ENCODE measurements at regions not wholly inside any gene's neighbourhood (a gene's known extent, or its start where the extent isn't known, plus 50 kb on each side); places are given as distances from the start of the nearest gene placed in this dataset.
"Not testable (repeated sequence)": the region's sequence is repeated elsewhere in the genome, so short reads cannot be mapped to it uniquely, and the experiment has no call there.

DNA sequence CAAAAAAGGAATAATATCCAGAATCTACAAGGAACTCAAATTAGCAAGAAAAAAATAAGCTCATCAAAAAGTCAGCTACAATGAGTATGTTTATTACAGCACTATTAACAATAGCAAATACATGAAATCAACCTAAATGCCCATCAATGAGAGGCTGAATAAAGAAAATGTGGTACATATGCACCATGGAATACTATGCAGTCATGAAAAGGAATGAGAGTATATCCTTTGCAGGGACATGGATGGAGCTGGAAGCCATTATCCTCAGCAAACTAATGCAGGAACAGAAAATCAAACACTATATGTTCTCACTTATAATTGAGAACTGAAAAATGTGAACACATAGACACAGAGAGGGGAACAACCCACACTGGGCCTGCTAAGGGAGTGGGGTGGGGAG lies 178.4 kb upstream of the IRS4 start:
- peaks cover 5 to 10% of the 10 kb centered on the region in 2 donors for H3K9me3 Mint-ChIP-seq
- no peak overlapping the region for H3K4me3 Mint-ChIP-seq
- no peak overlapping the region for H3K27ac Mint-ChIP-seq
- H3K36me3 Mint-ChIP-seq (ENCODE audit: insufficient read depth in 2 of 2): peaks cover 0 to 4% of the 10 kb centered on the region in 2 donors
- DNase-seq (no peak), ATAC-seq (replicated peaks in 1 of 2) (no peak)
- H3K27me3 Mint-ChIP-seq (ENCODE audit: low read depth): peaks cover 9% of the 10 kb centered on the region
- no peaks in the 10 kb centered on the region for H3K4me1 Mint-ChIP-seq (ENCODE audit: low read depth)

DNA sequence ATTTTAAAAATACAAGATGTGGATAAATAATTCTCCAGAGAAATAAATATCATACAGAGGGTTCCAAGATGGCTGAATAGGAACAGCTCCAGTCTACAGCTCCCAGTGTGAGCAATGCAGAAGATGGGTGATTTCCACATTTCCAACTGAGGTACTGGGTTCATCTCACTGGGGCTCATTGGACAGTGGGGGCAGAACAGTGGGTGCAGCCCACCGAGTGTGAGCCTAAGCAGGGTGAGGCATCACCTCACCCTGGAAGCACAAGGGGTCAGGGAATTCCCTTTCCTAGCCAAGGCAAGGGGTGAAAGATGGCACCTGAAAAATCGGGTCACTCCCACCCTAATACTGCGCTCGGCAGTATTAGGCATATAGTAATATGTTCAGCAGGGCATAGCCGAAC lies 167.5 kb upstream of the IRS4 start:
- H3K27me3 Mint-ChIP-seq (ENCODE audit: low read depth); H3K4me1 Mint-ChIP-seq (ENCODE audit: low read depth); H3K4me3 Mint-ChIP-seq; DNase-seq; H3K27ac Mint-ChIP-seq; H3K9me3 Mint-ChIP-seq; H3K36me3 Mint-ChIP-seq (ENCODE audit: insufficient read depth in 2 of 2); ATAC-seq (replicated peaks in 1 of 2): not testable (repeated sequence)

DNA sequence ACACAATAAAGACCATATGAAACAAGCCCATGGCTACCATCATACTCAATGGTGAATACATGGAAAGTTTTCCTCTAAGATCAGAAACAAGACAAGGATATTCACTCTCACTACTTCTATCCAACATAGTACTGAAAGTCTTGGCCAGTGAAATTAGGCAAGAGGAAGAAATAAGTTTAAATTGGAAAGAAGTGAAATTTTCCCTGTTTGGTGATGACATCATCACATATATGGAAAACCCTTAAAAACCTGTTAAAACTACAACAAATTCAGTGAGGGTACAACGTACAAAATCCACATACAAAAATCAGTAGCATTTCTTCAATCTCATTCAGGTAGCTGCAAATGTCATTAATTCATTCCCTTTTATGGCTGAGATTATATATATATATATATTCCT lies 164.0 kb upstream of the IRS4 start:
- DNase-seq (no peak), ATAC-seq (replicated peaks in 1 of 2) (no peak)
- H3K27me3 Mint-ChIP-seq (ENCODE audit: low read depth): peaks cover 8% of the 10 kb centered on the region
- no peak overlapping the region for H3K4me3 Mint-ChIP-seq
- H3K4me1 Mint-ChIP-seq (ENCODE audit: low read depth): no peaks in the 10 kb centered on the region
- H3K9me3 Mint-ChIP-seq: peaks cover 5 to 14% of the 10 kb centered on the region in 2 donors
- peaks cover 4 to 8% of the 10 kb centered on the region in 2 donors for H3K36me3 Mint-ChIP-seq (ENCODE audit: insufficient read depth in 2 of 2)
- no peak overlapping the region for H3K27ac Mint-ChIP-seq

DNA sequence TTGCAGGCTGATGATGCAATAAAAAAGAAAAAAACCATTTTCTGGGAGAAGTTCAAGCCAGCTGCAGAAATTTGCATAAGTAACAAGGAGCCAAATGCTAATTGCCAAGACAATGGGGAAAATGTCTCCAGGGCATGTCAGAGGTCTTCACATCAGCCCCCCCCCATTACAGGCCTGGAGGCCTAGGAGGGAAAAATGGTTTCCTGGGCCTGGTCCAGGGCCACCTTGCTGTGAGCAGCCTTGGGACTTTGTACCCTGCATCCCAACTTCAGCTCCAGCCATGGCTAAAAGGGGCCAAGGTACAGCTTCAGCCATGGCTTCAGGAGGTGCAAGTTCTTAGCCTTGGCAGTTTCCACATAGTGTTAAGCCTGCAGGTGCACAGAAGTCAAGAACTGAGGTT lies 160.0 kb upstream of the IRS4 start:
- not testable (repeated sequence) for H3K36me3 Mint-ChIP-seq (ENCODE audit: insufficient read depth in 2 of 2); H3K27me3 Mint-ChIP-seq (ENCODE audit: low read depth); H3K4me1 Mint-ChIP-seq (ENCODE audit: low read depth)

DNA sequence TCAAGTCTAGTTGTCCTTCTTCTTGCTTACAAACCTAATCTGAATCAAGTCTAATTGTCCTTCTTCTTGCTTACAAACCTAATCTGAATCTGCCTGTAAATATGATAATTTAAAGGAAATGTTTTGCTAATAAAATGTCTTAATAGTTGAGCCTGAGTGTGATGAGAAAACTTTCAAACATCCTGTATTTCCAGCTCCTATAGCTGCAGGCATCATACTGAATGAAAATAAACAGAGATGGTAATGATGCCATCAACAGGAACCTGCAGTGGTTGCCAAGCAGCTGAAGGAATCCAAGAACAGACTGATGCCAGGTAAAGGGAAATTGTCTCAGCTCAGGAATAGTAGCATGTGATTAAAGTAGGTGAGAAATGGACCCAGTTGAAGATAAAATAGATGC lies 156.1 kb upstream of the IRS4 start:
- H3K4me3 Mint-ChIP-seq: no peak overlapping the region
- DNase-seq: no peak

More for the DNA sequence above, 160.0 kb upstream of the IRS4 start:
- peaks cover 11 to 17% of the 10 kb centered on the region in 2 donors for H3K9me3 Mint-ChIP-seq
- H3K27ac Mint-ChIP-seq; DNase-seq; ATAC-seq (replicated peaks in 1 of 2); H3K4me3 Mint-ChIP-seq: not testable (repeated sequence)

DNA sequence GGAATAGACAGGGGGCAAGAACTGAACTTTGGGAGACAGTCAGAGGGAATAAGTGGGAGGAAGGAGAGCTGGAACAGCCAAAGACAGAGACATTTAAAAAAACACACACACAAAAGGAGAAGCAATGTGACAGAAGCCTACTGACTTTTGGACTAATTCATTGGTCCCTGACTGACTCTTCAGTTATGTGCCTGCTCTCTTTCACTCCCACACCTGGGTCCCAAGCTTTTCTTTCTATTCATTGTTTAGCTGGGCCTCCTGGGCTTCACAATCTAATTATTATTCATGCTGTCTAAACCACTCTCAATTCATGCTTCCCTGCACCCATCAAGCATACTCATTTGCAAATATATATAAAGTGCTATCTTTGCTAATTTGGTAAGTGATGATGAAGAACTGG lies 139.2 kb upstream of the IRS4 start:
- Mint-ChIP-seq H3K9me3 (peaks cover 4 to 5% of the 10 kb centered on the region in 2 donors), H3K27ac (no peak overlapping the region), H3K4me1 (ENCODE audit: low read depth) (no peaks in the 10 kb centered on the region), H3K27me3 (ENCODE audit: low read depth) (peaks cover 20% of the 10 kb centered on the region), H3K4me3 (no peak overlapping the region), H3K36me3 (ENCODE audit: insufficient read depth in 2 of 2) (peaks cover 2 to 3% of the 10 kb centered on the region in 2 donors)
- DNase-seq (no peak), ATAC-seq (replicated peaks in 1 of 2) (no peak)

More for the DNA sequence above, 156.1 kb upstream of the IRS4 start:
- no peaks in the 10 kb centered on the region for H3K4me1 Mint-ChIP-seq (ENCODE audit: low read depth)
- no peak for ATAC-seq (replicated peaks in 1 of 2)
- H3K36me3 Mint-ChIP-seq (ENCODE audit: insufficient read depth in 2 of 2): peaks cover 8 to 9% of the 10 kb centered on the region in 2 donors
- no peak overlapping the region for H3K27ac Mint-ChIP-seq
- H3K9me3 Mint-ChIP-seq: peaks cover 11 to 14% of the 10 kb centered on the region in 2 donors
- no peaks in the 10 kb centered on the region for H3K27me3 Mint-ChIP-seq (ENCODE audit: low read depth)

DNA sequence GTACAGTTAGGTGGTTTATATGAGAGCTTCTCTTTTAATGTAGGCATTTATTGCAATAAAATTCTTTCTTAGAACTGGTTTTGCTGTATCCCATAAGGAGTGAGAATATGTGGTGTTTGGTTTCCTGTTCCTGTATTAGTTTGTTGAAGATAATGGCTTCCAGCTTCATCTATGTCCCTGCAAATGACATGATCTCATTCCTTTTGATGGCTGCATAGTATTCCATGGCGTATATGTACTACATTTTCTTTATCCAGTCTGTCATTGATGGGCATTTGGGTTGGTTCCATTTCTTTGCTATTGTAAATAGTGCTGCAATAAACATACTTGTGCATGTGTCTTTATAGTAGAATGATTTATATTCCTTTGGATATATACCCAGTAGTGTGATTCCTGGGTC lies 106.7 kb upstream of the IRS4 start:
- not testable (repeated sequence) for ATAC-seq (replicated peaks in 1 of 2); H3K36me3 Mint-ChIP-seq (ENCODE audit: insufficient read depth in 2 of 2); H3K27ac Mint-ChIP-seq; DNase-seq; H3K4me3 Mint-ChIP-seq; H3K4me1 Mint-ChIP-seq (ENCODE audit: low read depth); H3K9me3 Mint-ChIP-seq
- H3K27me3 Mint-ChIP-seq (ENCODE audit: low read depth): peaks cover 28% of the 10 kb centered on the region

DNA sequence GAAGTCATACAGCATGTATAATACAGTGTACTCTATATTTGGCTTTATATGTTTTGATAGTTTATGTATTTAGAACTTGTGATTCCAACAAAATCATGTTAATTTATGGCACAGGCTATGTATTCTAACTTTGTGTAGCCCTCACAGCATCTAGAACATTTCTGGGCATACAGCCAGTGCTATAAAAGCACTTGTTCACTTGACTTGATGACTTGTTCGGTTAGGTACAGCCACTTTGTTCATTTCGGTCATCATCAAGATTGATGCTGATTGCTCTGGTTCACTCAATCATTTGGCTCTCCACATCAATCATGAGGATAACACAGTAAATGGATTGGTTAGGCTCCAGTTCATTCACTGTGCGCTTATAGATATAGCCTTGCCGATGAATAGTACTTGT lies 97.6 kb upstream of the IRS4 start:
- Mint-ChIP-seq H3K4me3 (no peak overlapping the region), H3K27ac (no peak overlapping the region), H3K36me3 (ENCODE audit: insufficient read depth in 2 of 2) (no peaks in the 10 kb centered on the region), H3K4me1 (ENCODE audit: low read depth) (no peaks in the 10 kb centered on the region), H3K9me3 (no peaks in the 10 kb centered on the region), H3K27me3 (ENCODE audit: low read depth) (no peaks in the 10 kb centered on the region)
- ATAC-seq (replicated peaks in 1 of 2): no peak
- no peak for DNase-seq

DNA sequence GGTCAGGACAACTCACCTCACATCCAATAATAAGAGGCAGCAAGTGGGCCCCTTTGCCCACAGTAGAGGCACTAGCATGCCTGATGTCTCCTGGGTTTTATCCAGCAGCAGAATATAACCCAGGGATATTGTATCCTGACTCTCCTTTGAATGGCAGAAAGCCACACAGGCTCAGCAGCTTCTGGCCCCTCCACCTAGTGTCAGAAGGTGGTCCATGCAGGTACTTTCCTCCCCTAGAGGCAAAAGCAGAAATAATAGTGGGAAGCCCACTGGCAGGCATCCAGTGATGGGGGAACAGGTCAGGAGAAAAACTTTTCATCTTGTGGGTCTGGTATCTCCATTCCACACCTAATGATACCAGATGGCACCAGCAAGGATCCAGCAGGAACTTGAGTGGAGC lies 75.5 kb upstream of the IRS4 start:
- DNase-seq (no peak), ATAC-seq (replicated peaks in 1 of 2) (no peak)
- H3K4me1 Mint-ChIP-seq (ENCODE audit: low read depth): no peaks in the 10 kb centered on the region
- H3K27ac Mint-ChIP-seq: no peak overlapping the region
- H3K36me3 Mint-ChIP-seq (ENCODE audit: insufficient read depth in 2 of 2): no peaks in the 10 kb centered on the region
- no peak overlapping the region for H3K4me3 Mint-ChIP-seq
- H3K9me3 Mint-ChIP-seq: peaks cover 2 to 7% of the 10 kb centered on the region in 2 donors
- H3K27me3 Mint-ChIP-seq (ENCODE audit: low read depth): no peaks in the 10 kb centered on the region

DNA sequence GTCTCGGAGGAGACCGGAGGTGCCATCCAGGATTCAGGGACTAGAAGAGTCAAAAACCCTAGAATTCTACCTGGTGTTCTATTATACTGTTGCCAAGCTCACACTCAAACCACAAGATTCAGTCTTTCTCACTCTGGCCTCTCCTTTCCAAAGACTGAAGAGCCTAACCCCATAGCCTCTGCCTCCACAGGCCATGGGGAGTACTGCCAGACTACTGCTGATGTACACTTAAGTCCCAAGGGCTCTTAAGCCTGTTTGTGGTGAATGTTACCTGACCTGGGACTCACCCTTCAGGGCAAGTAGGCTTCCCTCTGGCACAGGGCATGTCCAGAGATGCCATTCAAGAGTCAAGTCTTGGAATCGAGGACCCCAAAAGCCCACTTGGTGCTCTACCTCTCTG lies 58.9 kb upstream of the IRS4 start:
- H3K4me3 Mint-ChIP-seq: no peak overlapping the region
- H3K4me1 Mint-ChIP-seq (ENCODE audit: low read depth): no peaks in the 10 kb centered on the region
- H3K27me3 Mint-ChIP-seq (ENCODE audit: low read depth): peaks cover 13% of the 10 kb centered on the region
- ATAC-seq (replicated peaks in 1 of 2): no peak
- H3K27ac Mint-ChIP-seq: no peak overlapping the region
- peaks cover 0 to 5% of the 10 kb centered on the region in 2 donors for H3K36me3 Mint-ChIP-seq (ENCODE audit: insufficient read depth in 2 of 2)
- peaks cover 5 to 6% of the 10 kb centered on the region in 2 donors for H3K9me3 Mint-ChIP-seq
- no peak for DNase-seq
